IPS-18a (cell line): ENCODE measurements at regions not wholly inside any gene's neighbourhood (a gene's known extent, or its start where the extent isn't known, plus 50 kb on each side); places are given as distances from the start of the nearest gene placed in this dataset.

Experiments
- H3K27ac ChIP-seq: one replicate; pipeline ENCODE4 v1.5.1; 2013; ENCODE audit warnings: low read length
- H3K27me3 ChIP-seq: one replicate; pipeline ENCODE4 v1.6.1; 2013; ENCODE audit warnings: mild to moderate bottlenecking, low read length; ENCODE audit not compliant: control insufficient read depth, insufficient read depth
- H3K36me3 ChIP-seq: one replicate; pipeline ENCODE4 v1.6.1; 2013; ENCODE audit warnings: low read depth, low read length; ENCODE audit not compliant: control insufficient read depth
- H3K4me1 ChIP-seq: one replicate; pipeline ENCODE4 v1.6.1; 2013; ENCODE audit warnings: low read depth, low read length; ENCODE audit not compliant: control insufficient read depth
- H3K4me3 ChIP-seq: one replicate; pipeline ENCODE4 v1.5.1; 2013; ENCODE audit warnings: low read length
- H3K9ac ChIP-seq: one replicate; pipeline ENCODE4 v1.6.1; 2013; ENCODE audit warnings: mild to moderate bottlenecking, low read length, moderate library complexity
- H3K9me3 ChIP-seq: one replicate; pipeline ENCODE4 v1.6.1; 2013; ENCODE audit warnings: low read depth, low read length; ENCODE audit not compliant: control insufficient read depth

DNA sequence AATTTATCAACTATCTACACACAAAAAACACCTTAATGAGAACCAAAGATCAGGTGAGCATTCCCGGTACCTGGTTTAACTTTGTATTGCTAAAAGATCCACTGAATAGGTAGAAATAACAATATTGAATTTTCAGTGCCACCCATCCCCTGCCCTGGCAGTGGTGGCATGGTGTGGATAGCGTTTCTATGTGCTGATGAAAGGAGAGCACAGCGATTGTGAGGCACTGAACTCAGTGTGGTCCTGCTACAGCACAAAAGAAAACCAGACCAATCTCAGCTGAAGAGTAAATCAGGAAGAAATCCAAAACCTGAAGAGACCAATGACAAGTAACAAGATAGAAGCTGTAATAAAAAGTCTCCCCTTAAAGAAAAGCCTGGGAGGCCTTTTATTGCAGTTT lies 984.6 kb upstream of the AGA start:
- H3K36me3 ChIP-seq, result no peaks in the 10 kb centered on the region
- H3K27ac ChIP-seq, result no peak overlapping the region
- no peak overlapping the region for H3K4me3 ChIP-seq
- no peak overlapping the region for H3K9ac ChIP-seq
- no peaks in the 10 kb centered on the region for H3K9me3 ChIP-seq
- H3K4me1 ChIP-seq, result no peaks in the 10 kb centered on the region
- H3K27me3 ChIP-seq, result no peaks in the 10 kb centered on the region

DNA sequence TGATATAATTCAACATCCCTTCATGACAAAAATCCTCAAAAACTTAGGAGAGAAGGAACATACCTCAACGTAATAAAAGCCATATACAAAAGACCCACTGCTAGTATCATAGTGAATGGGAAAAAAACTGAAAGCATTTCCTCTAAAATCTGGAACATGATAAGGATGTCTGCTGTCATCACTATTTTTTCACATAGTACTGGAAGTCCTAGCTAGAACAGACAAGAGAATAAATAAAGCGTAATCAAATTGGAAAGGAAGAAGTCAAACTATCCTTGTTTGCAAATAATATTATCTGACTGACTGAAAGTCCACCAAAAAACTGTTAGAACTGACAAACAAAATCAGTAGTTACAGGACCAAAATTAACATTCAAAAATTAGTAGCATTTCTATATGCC lies 985.4 kb upstream of the AGA start:
- H3K4me1 ChIP-seq, result no peaks in the 10 kb centered on the region
- no peaks in the 10 kb centered on the region for H3K36me3 ChIP-seq
- H3K27ac ChIP-seq, result no peak overlapping the region
- no peaks in the 10 kb centered on the region for H3K27me3 ChIP-seq
- H3K9me3 ChIP-seq, result no peaks in the 10 kb centered on the region
- H3K9ac ChIP-seq, result no peak overlapping the region
- no peak overlapping the region for H3K4me3 ChIP-seq

DNA sequence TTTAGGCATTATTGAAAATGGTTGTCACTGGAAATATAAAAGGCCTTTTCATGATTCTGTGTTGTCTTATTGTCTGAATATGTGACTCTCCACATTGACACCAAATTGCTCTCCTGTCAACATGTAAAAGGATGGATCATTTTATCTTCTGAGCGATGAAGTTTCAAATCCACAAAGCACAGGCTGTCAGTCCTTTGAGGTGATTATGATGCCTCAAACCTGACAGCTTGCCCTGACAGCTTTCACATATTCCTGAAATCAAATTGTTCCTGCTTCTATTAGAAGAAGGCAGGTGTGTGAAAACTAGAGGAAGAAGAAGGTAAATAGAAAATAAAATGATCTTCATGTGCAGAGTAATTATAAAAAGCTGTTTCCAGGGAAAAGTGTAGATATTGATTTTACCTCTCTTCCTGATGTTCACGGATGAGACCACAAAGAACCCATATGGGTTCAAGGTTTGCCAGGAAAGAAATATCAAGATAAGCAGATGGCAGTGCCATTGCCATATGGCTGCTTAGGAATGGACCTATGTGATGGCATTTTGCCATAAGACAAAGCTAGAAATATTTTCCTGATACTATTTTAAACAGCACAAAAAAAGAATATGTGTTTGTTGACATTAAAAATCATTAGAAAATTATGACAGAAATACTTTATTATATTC lies 1006.3 kb upstream of the AGA start:
- Histone ChIP-seq H3K9me3 (no peaks in the 10 kb centered on the region), H3K36me3 (no peaks in the 10 kb centered on the region), H3K9ac (no peak overlapping the region), H3K27me3 (no peaks in the 10 kb centered on the region), H3K4me3 (no peak overlapping the region), H3K27ac (no peak overlapping the region), H3K4me1 (no peaks in the 10 kb centered on the region)

DNA sequence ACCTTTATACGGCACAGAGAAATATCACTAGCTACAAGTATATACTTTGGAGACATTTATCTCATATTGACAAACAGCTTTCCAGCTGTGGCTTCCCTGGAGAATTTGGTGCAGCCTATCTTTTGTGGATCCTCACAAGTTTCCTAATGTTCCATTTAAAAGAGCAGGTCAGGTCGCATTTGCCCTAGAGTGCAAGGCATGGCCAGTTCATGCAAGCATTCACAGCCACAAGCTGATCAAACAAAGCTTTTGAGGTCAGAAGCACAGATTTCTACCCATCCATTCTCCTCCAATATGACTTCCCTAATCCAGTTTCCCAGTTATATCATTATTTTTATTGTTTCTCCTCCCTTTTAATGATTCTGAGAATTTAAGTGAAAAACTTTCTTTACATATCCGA lies 1008.4 kb upstream of the AGA start:
- no peaks in the 10 kb centered on the region for H3K36me3 ChIP-seq
- no peaks in the 10 kb centered on the region for H3K9me3 ChIP-seq
- H3K4me3 ChIP-seq, result no peak overlapping the region
- H3K27ac ChIP-seq, result no peak overlapping the region
- H3K9ac ChIP-seq, result no peak overlapping the region
- no peaks in the 10 kb centered on the region for H3K4me1 ChIP-seq
- H3K27me3 ChIP-seq, result no peaks in the 10 kb centered on the region

DNA sequence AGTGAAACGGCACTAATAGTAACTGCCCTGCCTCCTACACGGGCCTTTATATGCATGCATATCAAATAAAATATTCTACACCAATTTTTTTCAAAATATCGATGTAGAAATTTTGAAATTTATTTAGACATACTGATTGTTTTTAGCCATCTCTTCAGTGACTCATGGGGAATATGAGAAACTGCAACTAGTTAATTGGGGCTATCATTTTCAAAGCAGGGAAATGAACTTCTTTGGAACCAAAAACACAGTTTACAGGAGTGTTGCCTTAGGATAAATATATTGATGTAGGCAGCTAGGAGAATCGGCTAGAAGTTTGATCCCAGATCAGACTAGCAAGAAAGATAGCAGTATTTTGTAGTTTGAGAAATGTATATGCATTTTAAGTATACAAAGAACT lies 1010.8 kb upstream of the AGA start:
- H3K4me3 ChIP-seq, result no peak overlapping the region
- H3K36me3 ChIP-seq, result no peaks in the 10 kb centered on the region
- H3K9me3 ChIP-seq, result no peaks in the 10 kb centered on the region
- H3K27ac ChIP-seq, result no peak overlapping the region
- no peaks in the 10 kb centered on the region for H3K27me3 ChIP-seq
- no peaks in the 10 kb centered on the region for H3K4me1 ChIP-seq
- H3K9ac ChIP-seq, result no peak overlapping the region

DNA sequence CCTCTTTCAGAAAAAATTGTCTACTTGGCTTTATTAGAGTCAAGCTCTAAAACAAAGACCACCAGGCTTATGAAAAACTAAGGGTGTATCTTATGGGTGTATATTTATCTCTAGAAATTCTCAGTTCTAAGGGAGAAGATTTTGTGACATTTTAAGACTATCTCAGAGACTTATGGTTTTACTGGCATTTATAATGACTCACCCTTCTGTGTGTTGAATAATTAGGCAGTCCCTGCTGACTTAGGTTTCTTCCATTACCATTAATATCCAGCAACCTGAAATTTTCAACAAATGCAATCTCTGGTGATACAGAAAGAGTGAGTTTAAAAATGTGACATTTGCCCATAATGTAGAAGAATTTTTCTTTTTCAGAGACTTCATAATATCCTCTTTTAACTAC lies 1015.0 kb upstream of the AGA start:
- no peak overlapping the region for H3K4me3 ChIP-seq
- no peaks in the 10 kb centered on the region for H3K27me3 ChIP-seq
- H3K36me3 ChIP-seq, result no peaks in the 10 kb centered on the region
- H3K27ac ChIP-seq, result no peak overlapping the region
- no peaks in the 10 kb centered on the region for H3K9me3 ChIP-seq
- no peak overlapping the region for H3K9ac ChIP-seq
- H3K4me1 ChIP-seq, result no peaks in the 10 kb centered on the region

DNA sequence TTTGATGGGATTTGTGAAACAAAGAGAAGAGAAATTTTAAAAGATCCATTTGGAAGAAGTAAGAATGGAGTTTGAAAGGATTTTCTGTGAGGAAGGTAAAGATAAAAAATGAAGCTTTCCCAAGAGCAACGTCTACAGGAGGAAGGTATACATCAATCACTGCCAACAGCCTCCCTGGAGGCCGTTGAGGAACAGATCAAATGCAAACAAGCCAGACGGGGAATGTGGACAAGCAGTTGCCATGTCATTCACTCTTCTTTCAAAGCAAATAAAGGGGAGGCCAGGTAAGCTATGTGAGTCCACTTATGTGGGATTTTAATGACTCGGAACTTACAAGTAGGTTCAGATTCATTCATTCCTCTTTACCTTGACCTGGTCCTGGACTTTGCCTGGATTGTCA lies 1020.5 kb upstream of the AGA start:
- no peak overlapping the region for H3K9ac ChIP-seq
- no peaks in the 10 kb centered on the region for H3K9me3 ChIP-seq

DNA sequence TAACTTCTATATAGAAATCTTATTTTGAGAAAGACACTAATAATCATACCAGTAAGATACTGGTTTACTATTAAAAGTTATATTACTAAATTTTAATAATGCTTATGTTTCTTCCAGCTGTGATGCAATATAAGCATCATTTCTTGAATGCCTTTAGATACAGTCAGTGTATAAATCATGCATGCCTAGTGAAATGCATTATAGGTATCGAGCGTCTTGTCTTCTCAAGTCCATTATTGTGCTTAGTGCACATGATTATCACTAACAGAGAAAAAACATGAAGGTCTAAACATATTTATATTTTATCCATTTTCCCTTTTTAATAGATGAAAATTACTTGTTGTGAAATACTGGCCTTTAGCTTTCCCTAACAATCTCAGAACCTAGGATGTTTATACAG lies 1021.5 kb upstream of the AGA start:
- Histone ChIP-seq H3K27ac (no peak overlapping the region), H3K4me3 (no peak overlapping the region), H3K27me3 (no peaks in the 10 kb centered on the region), H3K4me1 (no peaks in the 10 kb centered on the region), H3K9me3 (no peaks in the 10 kb centered on the region), H3K36me3 (no peaks in the 10 kb centered on the region), H3K9ac (no peak overlapping the region)

More for the DNA sequence above, 1020.5 kb upstream of the AGA start:
- no peak overlapping the region for H3K4me3 ChIP-seq
- no peaks in the 10 kb centered on the region for H3K27me3 ChIP-seq
- H3K4me1 ChIP-seq, result no peaks in the 10 kb centered on the region
- H3K36me3 ChIP-seq, result no peaks in the 10 kb centered on the region
- no peak overlapping the region for H3K27ac ChIP-seq

DNA sequence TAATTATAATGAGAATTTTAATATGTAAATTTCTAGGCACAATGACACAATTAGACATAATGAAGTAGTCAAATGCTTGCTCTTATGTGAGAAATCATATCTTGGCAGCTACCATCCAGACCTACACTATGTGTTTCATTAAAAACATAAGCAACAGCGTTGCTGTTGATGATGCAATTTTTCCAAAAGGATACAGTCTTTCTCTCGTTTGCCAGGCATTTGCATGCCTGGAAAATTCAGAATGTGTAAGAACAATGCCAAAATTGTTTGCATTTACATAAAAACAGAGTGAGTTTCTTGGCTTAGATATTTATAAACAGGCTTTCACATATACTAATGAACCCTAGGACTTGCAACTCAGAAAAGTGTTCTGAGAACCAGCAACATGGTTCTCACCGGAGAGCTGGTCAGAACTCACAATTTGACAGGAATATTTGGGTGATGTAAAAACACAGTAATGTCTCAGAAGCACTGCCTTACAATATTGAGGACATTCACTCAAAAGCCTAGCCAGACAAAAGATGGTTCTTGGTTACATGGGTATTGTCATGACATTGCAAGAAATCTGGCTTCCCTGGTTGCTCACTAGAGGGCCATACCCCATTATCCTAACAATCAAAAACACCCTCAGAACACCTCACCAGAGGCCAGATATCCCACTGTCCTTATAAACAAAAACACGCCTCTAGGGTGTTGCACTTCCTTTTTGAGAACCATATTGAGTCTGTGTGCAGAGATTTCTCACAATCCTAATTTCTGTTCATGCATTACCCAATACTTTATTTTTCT lies 1029.0 kb upstream of the AGA start:
- Histone ChIP-seq H3K9me3 (no peaks in the 10 kb centered on the region), H3K27me3 (no peaks in the 10 kb centered on the region), H3K36me3 (no peaks in the 10 kb centered on the region), H3K27ac (no peak overlapping the region), H3K4me1 (peaks cover 7% of the 10 kb centered on the region), H3K4me3 (no peak overlapping the region), H3K9ac (no peak overlapping the region)

DNA sequence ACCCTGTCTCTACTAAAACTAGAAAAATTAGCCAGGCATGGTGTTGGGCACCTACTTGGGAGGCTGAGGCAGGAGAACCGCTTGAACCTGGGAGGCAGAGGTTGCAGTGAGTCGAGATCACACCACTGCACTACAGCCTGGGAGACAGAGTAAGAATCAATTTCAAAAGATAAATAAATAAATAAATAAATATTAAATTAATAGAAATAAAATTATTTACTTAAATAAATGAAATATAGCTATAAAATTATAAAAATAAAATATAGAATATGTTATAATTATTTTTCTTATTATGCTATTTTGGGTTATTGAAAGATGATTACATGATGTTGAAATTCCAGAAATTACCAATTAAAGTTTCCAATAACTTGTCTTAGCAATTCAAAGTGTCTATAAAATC lies 1029.8 kb upstream of the AGA start:
- H3K9me3 ChIP-seq, result no peaks in the 10 kb centered on the region
- no peak overlapping the region for H3K27ac ChIP-seq
- H3K36me3 ChIP-seq, result no peaks in the 10 kb centered on the region
- no peak overlapping the region for H3K4me3 ChIP-seq
- H3K27me3 ChIP-seq, result no peaks in the 10 kb centered on the region
- peaks cover 7% of the 10 kb centered on the region for H3K4me1 ChIP-seq
- H3K9ac ChIP-seq, result no peak overlapping the region

DNA sequence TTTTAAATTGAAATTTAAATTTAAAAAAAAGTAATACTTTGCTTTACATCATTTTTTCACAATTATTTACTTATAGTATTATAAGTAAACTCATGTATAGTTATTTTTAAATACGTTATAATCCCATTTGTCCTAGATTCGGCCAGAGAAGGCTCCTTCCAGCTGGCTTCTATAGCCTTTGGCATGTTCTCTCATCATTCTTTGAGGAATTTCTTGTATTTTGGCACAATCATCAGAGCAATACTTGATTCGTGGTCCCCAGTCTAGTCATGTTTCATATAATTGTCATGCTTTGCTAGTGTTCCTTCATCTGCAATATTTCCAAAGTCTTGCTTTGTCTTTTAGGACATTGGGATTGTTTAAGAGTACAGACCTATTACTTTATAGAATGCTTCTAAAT lies 1037.9 kb upstream of the AGA start:
- H3K4me3 ChIP-seq, result no peak overlapping the region
- H3K27me3 ChIP-seq, result no peaks in the 10 kb centered on the region
- no peaks in the 10 kb centered on the region for H3K36me3 ChIP-seq
- no peak overlapping the region for H3K9ac ChIP-seq
- no peaks in the 10 kb centered on the region for H3K4me1 ChIP-seq
- H3K9me3 ChIP-seq, result no peaks in the 10 kb centered on the region
- H3K27ac ChIP-seq, result no peak overlapping the region

DNA sequence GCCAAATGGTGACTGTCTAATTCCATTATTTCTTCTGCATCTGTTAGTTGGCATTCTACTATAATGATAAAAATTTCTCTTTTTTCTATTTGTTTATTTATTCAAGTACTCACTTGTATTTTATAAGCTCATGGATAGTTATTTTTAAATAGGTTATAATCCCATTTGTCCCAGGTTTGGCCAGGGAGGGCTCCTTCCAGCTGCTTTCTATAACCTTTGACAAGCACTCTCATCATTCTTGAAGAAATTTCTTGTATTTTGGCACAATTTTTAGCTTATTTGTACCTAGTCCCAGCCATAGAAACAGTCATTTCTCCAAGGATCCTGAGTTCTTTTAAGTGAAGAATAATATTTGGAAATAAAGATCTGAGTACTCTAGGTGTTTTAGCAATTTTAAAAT lies 1038.6 kb upstream of the AGA start:
- Histone ChIP-seq H3K27me3 (no peaks in the 10 kb centered on the region), H3K36me3 (no peaks in the 10 kb centered on the region), H3K9me3 (no peaks in the 10 kb centered on the region), H3K9ac (no peak overlapping the region), H3K4me3 (no peak overlapping the region), H3K27ac (no peak overlapping the region), H3K4me1 (no peaks in the 10 kb centered on the region)
